Astrocyte (in vitro differentiated cells and primary cell): ENCODE measurements at regions not wholly inside any gene's neighbourhood (a gene's known extent, or its start where the extent isn't known, plus 50 kb on each side); places are given as distances from the start of the nearest gene placed in this dataset.

Source experiments
- DNase-seq: peaks from one replicate; pipeline ENCODE4 v3.0.0-alpha.2; 2010; ENCODE audit warnings: low read depth
- FAIRE-seq: peaks from 2 replicates; lab custom pipeline; 2011; peaks lifted over from hg19 to GRCh38; lab: Jason Lieb, UNC
- H2AFZ ChIP-seq: 2 replicates; pipeline ENCODE4 v1.6.0; 2012; ENCODE audit warnings: low read depth, low read length, inconsistent platforms
- H3K27ac ChIP-seq: 2 replicates; pipeline ENCODE4 v1.5.1; 2011; ENCODE audit warnings: low read depth, low read length, inconsistent platforms
- H3K27me3 ChIP-seq: 2 replicates; pipeline ENCODE4 v1.6.0; 2011; ENCODE audit warnings: low read length, inconsistent platforms; ENCODE audit not compliant: insufficient read depth
- H3K36me3 ChIP-seq: 2 replicates; pipeline ENCODE4 v1.5.1; 2011; ENCODE audit warnings: low read length, inconsistent platforms; ENCODE audit not compliant: insufficient read depth
- H3K4me1 ChIP-seq: 2 replicates; pipeline ENCODE4 v1.5.1; 2011; ENCODE audit warnings: low read length, inconsistent platforms; ENCODE audit not compliant: insufficient read depth
- H3K4me2 ChIP-seq: 2 replicates; pipeline ENCODE4 v1.6.0; 2012; ENCODE audit warnings: low read length, inconsistent platforms
- H3K4me3 ChIP-seq: 2 replicates; pipeline ENCODE4 v1.5.1; 2011; ENCODE audit warnings: low read depth, mild to moderate bottlenecking, low read length, inconsistent platforms; ENCODE audit not compliant: insufficient read depth
- H3K79me2 ChIP-seq: 2 replicates; pipeline ENCODE4 v1.6.0; 2012; ENCODE audit warnings: mild to moderate bottlenecking, low read length, inconsistent platforms; ENCODE audit not compliant: insufficient read depth
- H3K9ac ChIP-seq: 2 replicates; pipeline ENCODE4 v1.6.0; 2012; ENCODE audit warnings: mild to moderate bottlenecking, low read length, inconsistent platforms
- H3K9me3 ChIP-seq: 2 replicates; pipeline ENCODE4 v1.5.1; 2012; ENCODE audit warnings: low read depth, mild to moderate bottlenecking, low read length, inconsistent platforms; ENCODE audit not compliant: insufficient read depth
- H4K20me1 ChIP-seq: 2 replicates; pipeline ENCODE4 v1.6.0; 2012; ENCODE audit warnings: low read length, inconsistent platforms; ENCODE audit not compliant: insufficient read depth
- H3K27ac Mint-ChIP-seq: one replicate; pipeline ENCODE4 v1.8.0; 2021; ENCODE audit warnings: mild to moderate bottlenecking, mixed read lengths; ENCODE audit not compliant: unreplicated experiment
- H3K27me3 Mint-ChIP-seq: one replicate; pipeline ENCODE4 v1.8.0; 2021; ENCODE audit warnings: low read depth, mixed read lengths; ENCODE audit not compliant: unreplicated experiment
- H3K36me3 Mint-ChIP-seq: one replicate; pipeline ENCODE4 v1.8.0; 2021; ENCODE audit warnings: low read depth, mixed read lengths; ENCODE audit not compliant: unreplicated experiment
- H3K4me1 Mint-ChIP-seq: one replicate; pipeline ENCODE4 v1.8.0; 2021; ENCODE audit warnings: low read depth, mixed read lengths; ENCODE audit not compliant: unreplicated experiment
- H3K4me3 Mint-ChIP-seq: one replicate; pipeline ENCODE4 v1.8.0; 2021; ENCODE audit warnings: mild to moderate bottlenecking, moderate library complexity, mixed read lengths; ENCODE audit not compliant: unreplicated experiment
- H3K9me3 Mint-ChIP-seq: one replicate; pipeline ENCODE4 v1.8.0; 2021; ENCODE audit warnings: mild to moderate bottlenecking, mixed read lengths; ENCODE audit not compliant: unreplicated experiment
- CTCF ChIP-seq: IDR thresholded peaks from 2 replicates; pipeline ENCODE4 v1.5.1; 2011; ENCODE audit warnings: low read depth, mild to moderate bottlenecking, inconsistent platforms, low read length, moderate library complexity; ENCODE audit not compliant: insufficient read depth
- EZH2 ChIP-seq: IDR thresholded peaks from 2 replicates; pipeline ENCODE4 v1.6.1; 2012; ENCODE audit warnings: mild to moderate bottlenecking, low read length, inconsistent platforms; ENCODE audit not compliant: insufficient read depth

GRCh38 chr5:29960323-29960722 lies 1233.2 kb upstream of the CDH6 start:
- Histone ChIP-seq H3K79me2 (no peaks in the 10 kb centered on the region), H4K20me1 (no peaks in the 10 kb centered on the region), H3K4me2 (no peak overlapping the region), H2AFZ (no peak overlapping the region), H3K9ac (no peak overlapping the region), H3K4me3 (no peak overlapping the region), H3K27me3 (no peaks in the 10 kb centered on the region), H3K9me3 (peaks cover 8% of the 10 kb centered on the region), H3K4me1 (no peaks in the 10 kb centered on the region), H3K36me3 (no peaks in the 10 kb centered on the region), H3K27ac (no peak overlapping the region)
- Mint-ChIP-seq H3K9me3 (no peaks in the 10 kb centered on the region), H3K36me3 (no peaks in the 10 kb centered on the region), H3K27ac (no peak overlapping the region), H3K4me1 (no peaks in the 10 kb centered on the region), H3K4me3 (no peak overlapping the region), H3K27me3 (no peaks in the 10 kb centered on the region)
- TF ChIP-seq CTCF = no peak
- TF ChIP-seq EZH2 = no peak
- DNase-seq (no peak), FAIRE-seq (no peak)

GRCh38 chr5:29950416-29951145 lies 1242.9 kb upstream of the CDH6 start:
- no peak overlapping the region for H3K4me3 ChIP-seq
- no peaks in the 10 kb centered on the region for H3K36me3 ChIP-seq
- DNase-seq (no peak), FAIRE-seq (no peak)
- Mint-ChIP-seq H3K4me1 (no peaks in the 10 kb centered on the region), H3K9me3 (no peaks in the 10 kb centered on the region), H3K4me3 (no peak overlapping the region), H3K27ac (no peak overlapping the region), H3K27me3 (no peaks in the 10 kb centered on the region), H3K36me3 (no peaks in the 10 kb centered on the region)
- no peaks in the 10 kb centered on the region for H3K4me1 ChIP-seq
- no peak overlapping the region for H3K9ac ChIP-seq
- no peak overlapping the region for H3K4me2 ChIP-seq
- TF ChIP-seq EZH2 (no peak), CTCF (no peak)
- H3K9me3 ChIP-seq = peaks cover 2% of the 10 kb centered on the region
- H2AFZ ChIP-seq = no peak overlapping the region
- no peaks in the 10 kb centered on the region for H3K27me3 ChIP-seq
- no peaks in the 10 kb centered on the region for H3K79me2 ChIP-seq
- no peak overlapping the region for H3K27ac ChIP-seq
- no peaks in the 10 kb centered on the region for H4K20me1 ChIP-seq

GRCh38 chr5:29949301-29949872 lies 1244.1 kb upstream of the CDH6 start:
- H3K9ac ChIP-seq = no peak overlapping the region
- no peaks in the 10 kb centered on the region for H3K36me3 ChIP-seq
- no peaks in the 10 kb centered on the region for H3K27me3 ChIP-seq
- H4K20me1 ChIP-seq = no peaks in the 10 kb centered on the region
- H3K9me3 ChIP-seq = no peaks in the 10 kb centered on the region
- DNase-seq = no peak
- Mint-ChIP-seq H3K4me1 (no peaks in the 10 kb centered on the region), H3K9me3 (no peaks in the 10 kb centered on the region), H3K27me3 (no peaks in the 10 kb centered on the region), H3K27ac (no peak overlapping the region), H3K36me3 (no peaks in the 10 kb centered on the region), H3K4me3 (no peak overlapping the region)
- no peak overlapping the region for H3K4me3 ChIP-seq
- H3K4me2 ChIP-seq = no peak overlapping the region
- no peaks in the 10 kb centered on the region for H3K4me1 ChIP-seq
- no peak overlapping the region for H3K27ac ChIP-seq
- H3K79me2 ChIP-seq = no peaks in the 10 kb centered on the region
- H2AFZ ChIP-seq = no peak overlapping the region
- no peak for FAIRE-seq
- TF ChIP-seq EZH2 (no peak), CTCF (no peak)
